Activated B cell treated with CpG ODN at 0.5 μM for 24 hours (primary cell): ENCODE measurements at regions not wholly inside any gene's neighbourhood (a gene's known extent, or its start where the extent isn't known, plus 50 kb on each side); places are given as distances from the start of the nearest gene placed in this dataset.
"Not testable (repeated sequence)": the region's sequence is repeated elsewhere in the genome, so short reads cannot be mapped to it uniquely, and the experiment has no call there.

Source experiments
- ATAC-seq: fragments of 200-7000 bp; cut with Tn5 transposase; one replicate; pipeline ENCODE4 v1.10.0; 2021; ENCODE audit warnings: low read depth, mild to moderate bottlenecking, moderate library complexity
- CTCF ChIA-PET: fragments of 350-600 bp; sonication (Branson Sonifier 250); formaldehyde crosslinking; loops from one replicate; lab custom pipeline; 2021; ENCODE audit warnings: antibody characterized with exemption; lab: Charles Lee
- POLR2A ChIA-PET: fragments of 350-600 bp; sonication (Branson Sonifier 250); formaldehyde crosslinking; loops from one replicate; lab custom pipeline; 2021; ENCODE audit warnings: antibody characterized with exemption; lab: Charles Lee
- DNase-seq: peaks from one replicate; pipeline ENCODE4 v3.0.0; 2022
- H3K27ac Mint-ChIP-seq: one replicate; pipeline ENCODE4 v1.8.0; 2020; ENCODE audit warnings: mixed read lengths
- H3K27me3 Mint-ChIP-seq: one replicate; pipeline ENCODE4 v1.8.0; 2021; ENCODE audit warnings: mixed read lengths
- H3K36me3 Mint-ChIP-seq: one replicate; pipeline ENCODE4 v1.8.0; 2021; ENCODE audit warnings: low read depth, mixed read lengths
- H3K4me1 Mint-ChIP-seq: one replicate; pipeline ENCODE4 v1.8.0; 2021; ENCODE audit warnings: mixed read lengths
- H3K4me3 Mint-ChIP-seq: one replicate; pipeline ENCODE4 v1.8.0; 2020; ENCODE audit warnings: mild to moderate bottlenecking, mixed read lengths
- H3K9me3 Mint-ChIP-seq: one replicate; pipeline ENCODE4 v1.8.0; 2020; ENCODE audit warnings: mixed read lengths
- CTCF ChIP-seq: fragments of 200-600 bp; IDR thresholded peaks from one replicate; pipeline ENCODE4 v1.8.0; 2022; ENCODE audit warnings: antibody characterized with exemption, mild to moderate bottlenecking
- intact Hi-C: fragments of 100-400 bp; cut with micrococcal nuclease; formaldehyde crosslinking; loops from one replicate; pipeline ENCODE4 v1.15.1; 2024

DNA sequence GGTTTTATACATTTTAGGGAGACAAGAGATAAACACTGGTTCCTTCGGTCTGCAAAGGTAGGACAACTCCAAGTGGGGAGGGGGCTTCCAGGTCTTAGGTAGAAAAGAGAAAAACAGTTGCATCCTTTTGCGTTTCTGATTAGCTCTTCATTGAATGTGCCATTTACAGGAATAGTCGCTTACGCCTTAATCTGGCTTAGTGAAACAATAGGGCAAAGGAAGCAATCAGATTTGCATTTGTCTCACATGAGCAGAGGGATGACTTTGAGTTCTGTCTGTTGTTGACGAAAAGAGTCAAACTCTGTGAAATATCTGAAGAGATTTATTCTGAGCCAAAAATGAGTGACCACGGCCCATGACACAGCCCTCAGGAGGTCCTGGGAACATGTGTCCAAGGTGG lies 166.0 kb upstream of the ATP10A start:
- no peak for TF ChIP-seq CTCF
- no peak for DNase-seq
- ChIA-PET CTCF (no interaction called here), POLR2A (no interaction called here)
- ATAC-seq: no peak
- H3K4me3 Mint-ChIP-seq: no peak overlapping the region
- no peaks in the 10 kb centered on the region for H3K27me3 Mint-ChIP-seq
- no peaks in the 10 kb centered on the region for H3K4me1 Mint-ChIP-seq
- intact Hi-C loops: no loop called here
- no peaks in the 10 kb centered on the region for H3K9me3 Mint-ChIP-seq
- H3K36me3 Mint-ChIP-seq: no peaks in the 10 kb centered on the region
- no peak overlapping the region for H3K27ac Mint-ChIP-seq

DNA sequence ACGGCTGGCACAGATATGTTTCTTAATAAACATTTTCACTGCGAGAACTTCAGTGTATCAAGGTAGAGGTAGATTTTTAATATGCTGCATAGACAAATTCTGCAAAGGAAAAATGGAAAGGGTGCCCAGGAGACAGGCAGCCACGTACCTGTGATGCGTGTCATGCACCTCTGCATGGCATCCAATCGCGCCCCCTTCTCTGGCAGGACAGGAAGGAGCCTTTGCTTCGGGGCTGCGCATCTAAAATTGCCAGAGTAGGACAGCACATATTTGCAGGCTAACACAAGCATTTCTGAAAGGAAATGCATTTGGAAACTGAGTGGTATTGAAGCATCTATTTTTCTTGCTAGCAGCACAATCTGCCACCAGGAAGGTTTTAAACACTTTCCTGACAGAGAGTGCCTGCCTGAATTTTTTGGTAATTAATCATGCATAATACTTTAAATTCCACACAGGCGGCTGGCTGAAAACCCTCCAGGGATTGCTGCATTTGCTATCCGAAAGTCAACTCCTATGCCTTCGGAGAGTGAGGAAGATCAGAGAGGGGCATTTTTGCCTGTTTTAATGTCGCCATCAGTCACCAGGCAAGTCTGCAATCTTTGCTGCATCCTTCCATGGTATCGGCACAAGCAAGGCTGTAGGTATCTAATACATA lies 165.1 kb upstream of the ATP10A start:
- DNase-seq: no peak
- intact Hi-C loops: no loop called here
- ChIA-PET POLR2A (no interaction called here), CTCF (no interaction called here)
- Mint-ChIP-seq H3K27me3 (no peaks in the 10 kb centered on the region), H3K36me3 (no peaks in the 10 kb centered on the region), H3K9me3 (peaks cover under 1% of the 10 kb centered on the region), H3K4me1 (no peaks in the 10 kb centered on the region), H3K4me3 (no peak overlapping the region), H3K27ac (no peak overlapping the region)
- ATAC-seq: no peak
- no peak for TF ChIP-seq CTCF

- POLR2A ChIA-PET, CTCF ChIA-PET, H3K4me1 Mint-ChIP-seq: not testable (repeated sequence)
Observed at GRCh38 chr15:26026671-26027070, 163.5 kb upstream of the ATP10A start.

GRCh38 chr15:26024241-26024640 lies 161.1 kb upstream of the ATP10A start:
- intact Hi-C loops: no loop called here
- no peaks in the 10 kb centered on the region for H3K36me3 Mint-ChIP-seq
- DNase-seq (no peak), ATAC-seq (no peak)
- H3K27ac Mint-ChIP-seq: no peak overlapping the region
- ChIA-PET CTCF (no interaction called here), POLR2A (no interaction called here)
- peaks cover 3% of the 10 kb centered on the region for H3K9me3 Mint-ChIP-seq
- H3K4me3 Mint-ChIP-seq: no peak overlapping the region
- H3K4me1 Mint-ChIP-seq: no peaks in the 10 kb centered on the region
- H3K27me3 Mint-ChIP-seq: no peaks in the 10 kb centered on the region
- no peak for TF ChIP-seq CTCF

More at GRCh38 chr15:26026671-26027070, 163.5 kb upstream of the ATP10A start:
- intact Hi-C loops, H3K27ac Mint-ChIP-seq, DNase-seq, H3K36me3 Mint-ChIP-seq, ATAC-seq, H3K4me3 Mint-ChIP-seq, H3K27me3 Mint-ChIP-seq, H3K9me3 Mint-ChIP-seq: not testable (repeated sequence)

- POLR2A ChIA-PET: no interaction called here
- CTCF ChIA-PET: no interaction called here
- Mint-ChIP-seq H3K27ac (no peak overlapping the region), H3K27me3 (no peaks in the 10 kb centered on the region), H3K9me3 (peaks cover 3% of the 10 kb centered on the region), H3K4me3 (no peak overlapping the region), H3K36me3 (no peaks in the 10 kb centered on the region), H3K4me1 (no peaks in the 10 kb centered on the region)
- DNase-seq: no peak
- intact Hi-C loops: no loop called here
- no peak for TF ChIP-seq CTCF
- no peak for ATAC-seq
Observed at GRCh38 chr15:26023691-26024090, 160.6 kb upstream of the ATP10A start.

DNA sequence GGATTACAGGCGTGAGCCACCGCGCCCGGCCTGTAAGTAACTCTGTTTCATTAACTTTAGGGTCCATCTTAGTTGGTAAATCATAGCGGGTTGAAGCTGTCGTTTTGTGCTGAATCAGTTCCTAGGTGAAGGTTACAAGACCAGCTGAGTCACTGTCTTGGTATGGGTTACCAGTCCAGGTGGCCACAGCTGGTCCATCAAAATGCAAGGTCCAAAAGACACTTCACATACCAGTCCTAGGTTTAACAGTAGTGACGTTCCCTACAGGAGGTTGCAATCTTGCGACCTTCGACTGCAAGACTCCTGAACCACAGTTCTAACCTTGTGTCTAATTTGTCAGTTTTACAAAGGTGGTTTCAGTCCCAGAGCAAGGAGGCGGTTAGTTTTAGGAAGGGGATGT lies 160.1 kb upstream of the ATP10A start:
- Mint-ChIP-seq H3K27me3 (no peaks in the 10 kb centered on the region), H3K27ac (no peak overlapping the region), H3K4me1 (peaks cover 2% of the 10 kb centered on the region), H3K36me3 (no peaks in the 10 kb centered on the region), H3K4me3 (no peak overlapping the region), H3K9me3 (peaks cover 3% of the 10 kb centered on the region)
- no peak for DNase-seq
- CTCF ChIA-PET: no interaction called here
- POLR2A ChIA-PET: no interaction called here
- TF ChIP-seq CTCF: no peak
- no peak for ATAC-seq
- intact Hi-C loops: no loop called here
